ENCODE measurements at regions not wholly inside any gene's neighbourhood (a gene's known extent, or its start where the extent isn't known, plus 50 kb on each side); places are given as distances from the start of the nearest gene placed in this dataset.

DNA sequence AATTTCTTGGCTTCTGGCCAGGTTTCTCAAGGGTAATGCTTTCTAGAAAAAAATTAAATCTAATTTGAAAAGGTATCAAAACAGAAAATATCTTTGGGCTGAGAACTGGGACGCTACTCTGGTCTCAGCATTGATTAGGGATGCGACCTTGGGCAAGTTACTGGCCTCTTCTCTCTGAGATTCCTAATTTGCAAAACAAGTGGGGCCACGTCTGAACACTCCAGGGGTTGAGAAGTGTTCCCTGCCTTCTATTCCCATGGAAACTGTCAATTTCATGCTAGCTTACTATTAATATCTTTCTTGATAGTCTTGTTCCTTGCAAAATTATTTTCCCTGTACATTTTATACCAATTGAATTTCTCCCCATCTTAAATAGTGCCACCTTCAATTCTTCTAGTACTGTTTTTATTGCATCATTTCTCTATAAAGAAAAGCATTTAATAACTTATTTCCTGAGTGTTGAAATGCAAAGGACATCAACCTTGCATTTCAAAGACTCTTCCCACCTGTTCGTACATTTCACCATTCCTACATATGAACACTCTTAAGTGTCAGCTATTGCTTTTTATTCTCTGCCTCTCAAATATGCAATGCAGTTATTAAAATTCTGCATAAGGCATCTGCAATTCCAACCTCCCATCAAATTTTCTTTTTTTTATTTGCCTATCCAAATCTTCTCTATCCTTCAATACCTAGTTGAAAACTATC is 118.3 kb upstream of the DSEL start:
- Histone ChIP-seq H3K36me3 (no peaks in the 10 kb centered on the region), H3K27ac (no peak overlapping the region), H3K4me1 (no peaks in the 10 kb centered on the region), H3K4me3 (no peak overlapping the region), H3K9me3 (no peaks in the 10 kb centered on the region), H3K27me3 (no peaks in the 10 kb centered on the region)
- ATAC-seq (ENCODE audit: low FRiP score in 2 of 2) (no peak), DNase-seq (no peak)
- 24 to 31% methylated on average over 4 of the region's 4 CpGs for WGBS, 2 donors
- TF ChIP-seq POLR2AphosphoS5 (IDR thresholded peaks at IDR 0.05), result no peak
- TF ChIP-seq, protein P1, sequence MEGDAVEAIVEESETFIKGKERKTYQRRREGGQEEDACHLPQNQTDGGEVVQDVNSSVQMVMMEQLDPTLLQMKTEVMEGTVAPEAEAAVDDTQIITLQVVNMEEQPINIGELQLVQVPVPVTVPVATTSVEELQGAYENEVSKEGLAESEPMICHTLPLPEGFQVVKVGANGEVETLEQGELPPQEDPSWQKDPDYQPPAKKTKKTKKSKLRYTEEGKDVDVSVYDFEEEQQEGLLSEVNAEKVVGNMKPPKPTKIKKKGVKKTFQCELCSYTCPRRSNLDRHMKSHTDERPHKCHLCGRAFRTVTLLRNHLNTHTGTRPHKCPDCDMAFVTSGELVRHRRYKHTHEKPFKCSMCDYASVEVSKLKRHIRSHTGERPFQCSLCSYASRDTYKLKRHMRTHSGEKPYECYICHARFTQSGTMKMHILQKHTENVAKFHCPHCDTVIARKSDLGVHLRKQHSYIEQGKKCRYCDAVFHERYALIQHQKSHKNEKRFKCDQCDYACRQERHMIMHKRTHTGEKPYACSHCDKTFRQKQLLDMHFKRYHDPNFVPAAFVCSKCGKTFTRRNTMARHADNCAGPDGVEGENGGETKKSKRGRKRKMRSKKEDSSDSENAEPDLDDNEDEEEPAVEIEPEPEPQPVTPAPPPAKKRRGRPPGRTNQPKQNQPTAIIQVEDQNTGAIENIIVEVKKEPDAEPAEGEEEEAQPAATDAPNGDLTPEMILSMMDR (IDR thresholded peaks at IDR 0.05), result no peak

DNA sequence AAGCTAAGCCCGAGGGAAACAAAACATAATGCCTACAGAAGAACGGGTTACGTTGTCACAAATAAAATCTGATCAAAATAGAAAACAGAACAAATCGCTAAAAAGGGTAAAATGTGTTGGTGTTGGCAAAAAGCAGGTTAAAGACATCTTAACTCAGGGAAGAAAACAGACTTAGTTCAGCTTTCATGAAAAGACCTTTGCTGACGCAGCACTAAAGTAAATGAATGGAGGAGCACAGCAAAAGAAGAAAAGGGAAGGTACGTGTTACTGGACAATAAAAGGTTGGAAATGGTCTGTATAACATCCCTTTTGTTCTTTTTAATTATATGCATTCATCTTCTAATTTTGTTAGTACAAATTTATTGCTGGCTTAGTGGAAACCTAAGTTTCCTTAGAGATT is 117.4 kb upstream of the DSEL start:
- Histone ChIP-seq H3K4me1 (no peaks in the 10 kb centered on the region), H3K27ac (no peak overlapping the region), H3K27me3 (no peaks in the 10 kb centered on the region), H3K9me3 (no peaks in the 10 kb centered on the region), H3K36me3 (no peaks in the 10 kb centered on the region), H3K4me3 (no peak overlapping the region)
- TF ChIP-seq, protein P1 (IDR thresholded peaks at IDR 0.05), result no peak
- TF ChIP-seq EP300 (IDR thresholded peaks at IDR 0.05) (no peak), POLR2AphosphoS5 (IDR thresholded peaks at IDR 0.05) (no peak), POLR2A (IDR thresholded peaks at IDR 0.05) (no peak)
- no peak for DNase-seq
- no peak for ATAC-seq (ENCODE audit: low FRiP score in 2 of 2)
- WGBS, 2 donors, result 80 to 81% methylated on average over 6 of the region's 6 CpGs

DNA sequence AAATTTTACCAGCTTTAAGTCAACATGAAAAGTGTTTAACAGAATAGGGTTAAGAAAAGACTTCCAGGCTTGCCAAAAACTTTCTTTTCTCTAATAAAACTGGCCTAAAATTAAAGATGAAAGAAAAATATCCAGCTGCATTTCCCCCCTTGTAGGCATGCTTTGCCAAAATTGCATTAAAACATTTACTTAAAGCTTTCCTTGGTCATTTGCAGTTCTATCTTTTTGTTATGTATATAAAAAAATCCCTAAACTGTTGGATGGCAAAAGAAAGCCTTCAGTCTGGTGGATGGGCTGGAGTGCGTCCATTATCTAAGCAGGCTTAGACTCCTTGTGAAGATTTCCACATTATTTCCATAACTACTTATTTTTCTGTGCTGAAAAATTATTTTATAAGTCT is 105.4 kb upstream of the DSEL start:
- no peak for DNase-seq
- H3K4me3 ChIP-seq, result no peak overlapping the region
- no peaks in the 10 kb centered on the region for H3K27me3 ChIP-seq
- H3K4me1 ChIP-seq, result no peaks in the 10 kb centered on the region
- no peaks in the 10 kb centered on the region for H3K36me3 ChIP-seq
- WGBS, 2 donors, result 79 to 83% methylated on average over 1 of the region's 1 CpG
- TF ChIP-seq, protein P1 (IDR thresholded peaks at IDR 0.05), result no peak
- no peak for TF ChIP-seq POLR2A (IDR thresholded peaks at IDR 0.05)
- no peak for TF ChIP-seq POLR2AphosphoS5 (IDR thresholded peaks at IDR 0.05)
- no peak for TF ChIP-seq EP300 (IDR thresholded peaks at IDR 0.05)
- H3K27ac ChIP-seq, result no peak overlapping the region
- no peak for ATAC-seq (ENCODE audit: low FRiP score in 2 of 2)
- no peaks in the 10 kb centered on the region for H3K9me3 ChIP-seq

DNA sequence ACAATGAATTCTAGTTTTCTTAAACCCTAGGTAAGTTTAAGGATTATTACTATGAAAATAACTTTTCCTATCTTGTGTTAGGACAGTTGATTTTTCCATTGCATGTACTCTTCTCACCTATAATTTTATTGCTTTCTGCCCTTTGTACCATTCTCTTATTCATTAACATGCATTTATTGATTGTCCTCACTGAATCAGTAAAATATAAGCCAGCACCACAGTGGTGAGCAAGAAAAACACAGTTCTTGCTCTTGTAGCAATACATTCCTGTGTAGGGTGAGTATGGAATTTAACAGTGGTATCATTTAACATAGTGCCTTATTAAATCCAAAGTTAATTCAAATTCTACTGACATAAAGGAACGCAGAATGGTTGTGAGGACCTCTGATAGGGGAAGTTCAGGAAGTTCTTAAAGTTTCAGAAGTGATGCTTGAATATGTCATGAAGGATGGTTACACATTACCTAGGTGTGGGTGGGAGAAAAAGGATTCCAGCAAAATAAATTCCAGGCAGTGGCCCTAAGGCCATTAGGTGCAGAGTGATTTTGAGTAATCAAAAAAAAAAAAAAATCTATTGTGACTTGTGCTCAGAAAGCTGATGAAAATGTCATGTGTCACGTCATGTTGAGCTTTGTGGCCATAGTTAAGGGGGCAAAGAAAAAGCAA is 104.7 kb upstream of the DSEL start:
- Histone ChIP-seq H3K27me3 (no peaks in the 10 kb centered on the region), H3K9me3 (no peaks in the 10 kb centered on the region), H3K4me3 (no peak overlapping the region), H3K36me3 (no peaks in the 10 kb centered on the region), H3K4me1 (no peaks in the 10 kb centered on the region), H3K27ac (no peak overlapping the region)
- TF ChIP-seq POLR2A (IDR thresholded peaks at IDR 0.05) (no peak), EP300 (IDR thresholded peaks at IDR 0.05) (no peak), POLR2AphosphoS5 (IDR thresholded peaks at IDR 0.05) (no peak)
- TF ChIP-seq, protein P1 (IDR thresholded peaks at IDR 0.05), result no peak
- ATAC-seq (ENCODE audit: low FRiP score in 2 of 2) (no peak), DNase-seq (no peak)
- 49 to 58% methylated on average over 2 of the region's 2 CpGs for WGBS, 2 donors

DNA sequence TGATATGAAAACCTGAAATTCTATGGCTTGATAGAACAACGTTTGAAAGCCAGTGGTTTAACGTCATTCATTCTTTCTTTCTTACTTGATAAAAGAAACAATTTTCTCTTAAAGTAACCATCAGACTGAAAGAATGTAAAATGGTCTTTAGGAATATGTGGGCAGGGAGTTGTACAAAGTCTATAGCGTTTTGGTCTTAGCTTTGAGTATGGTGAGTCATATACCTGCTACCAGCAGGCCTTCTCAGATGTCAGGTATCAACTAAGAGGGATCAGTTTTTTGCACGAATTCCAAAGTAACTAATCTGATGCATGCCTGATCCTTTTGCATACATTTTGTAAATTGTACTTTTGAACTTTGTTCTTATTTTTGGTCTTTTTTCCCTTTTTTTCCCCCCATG is 101.5 kb upstream of the DSEL start:
- Histone ChIP-seq H3K27ac (no peak overlapping the region), H3K27me3 (no peaks in the 10 kb centered on the region), H3K36me3 (no peaks in the 10 kb centered on the region), H3K9me3 (no peaks in the 10 kb centered on the region), H3K4me3 (no peak overlapping the region), H3K4me1 (no peaks in the 10 kb centered on the region)
- DNase-seq (no peak), ATAC-seq (ENCODE audit: low FRiP score in 2 of 2) (no peak)
- TF ChIP-seq EP300 (IDR thresholded peaks at IDR 0.05) (no peak), POLR2A (IDR thresholded peaks at IDR 0.05) (no peak), POLR2AphosphoS5 (IDR thresholded peaks at IDR 0.05) (no peak)
- TF ChIP-seq, protein P1 (IDR thresholded peaks at IDR 0.05), result no peak
- WGBS, 2 donors, result 80 to 81% methylated on average over 4 of the region's 4 CpGs

Data from upper lobe of left lung (tissue), 6 donors.